Dermis microvascular lymphatic vessel endothelial cell (primary cell): ENCODE measurements at regions not wholly inside any gene's neighbourhood (a gene's known extent, or its start where the extent isn't known, plus 50 kb on each side); places are given as distances from the start of the nearest gene placed in this dataset.
"Not testable (repeated sequence)": the region's sequence is repeated elsewhere in the genome, so short reads cannot be mapped to it uniquely, and the experiment has no call there.

Experiments
- DNase-seq, 2 donors: peaks; one replicate each; pipeline versions ENCODE4 v3.0.0 to v3.0.0-alpha.2; 2010; ENCODE audit warnings: low read depth in 2 of 2

GRCh38 chr7:68965351-68965750 lies 632.9 kb upstream of the AUTS2 start:
- DNase-seq, result no peak

- no peak for DNase-seq
Observed at GRCh38 chr7:68967598-68967997, 630.7 kb upstream of the AUTS2 start.

GRCh38 chr7:68969571-68969970 lies 628.7 kb upstream of the AUTS2 start:
- no peak for DNase-seq

GRCh38 chr7:68971634-68972340 lies 626.5 kb upstream of the AUTS2 start:
- no peak for DNase-seq

GRCh38 chr7:68977385-68978055 lies 620.8 kb upstream of the AUTS2 start:
- DNase-seq, result no peak

GRCh38 chr7:68978710-68979109 lies 619.6 kb upstream of the AUTS2 start:
- DNase-seq, result no peak

GRCh38 chr7:68980011-68980410 lies 618.3 kb upstream of the AUTS2 start:
- no peak for DNase-seq

GRCh38 chr7:68980432-68980831 lies 617.8 kb upstream of the AUTS2 start:
- DNase-seq, result not testable (repeated sequence)

- DNase-seq, result no peak
Observed at GRCh38 chr7:68984306-68984705, 614.0 kb upstream of the AUTS2 start.

GRCh38 chr7:68994841-68995240 lies 603.4 kb upstream of the AUTS2 start:
- DNase-seq, result no peak

GRCh38 chr7:68998136-68998535 lies 600.1 kb upstream of the AUTS2 start:
- DNase-seq, result no peak

GRCh38 chr7:69002416-69002815 lies 595.9 kb upstream of the AUTS2 start:
- no peak for DNase-seq

- DNase-seq, result no peak
Observed at GRCh38 chr7:69012149-69012548, 586.1 kb upstream of the AUTS2 start.

- no peak for DNase-seq
Observed at GRCh38 chr7:69017208-69017607, 581.1 kb upstream of the AUTS2 start.

GRCh38 chr7:69018200-69018599 lies 580.1 kb upstream of the AUTS2 start:
- no peak for DNase-seq

GRCh38 chr7:69019437-69019836 lies 578.8 kb upstream of the AUTS2 start:
- DNase-seq, result no peak

- no peak for DNase-seq
Observed at GRCh38 chr7:69020536-69020935, 577.7 kb upstream of the AUTS2 start.

- no peak for DNase-seq
Observed at GRCh38 chr7:69025249-69025648, 573.0 kb upstream of the AUTS2 start.

- no peak for DNase-seq
Observed at GRCh38 chr7:69032848-69033247, 565.4 kb upstream of the AUTS2 start.

- no peak for DNase-seq
Observed at GRCh38 chr7:69035826-69036225, 562.4 kb upstream of the AUTS2 start.

GRCh38 chr7:69036301-69036700 lies 562.0 kb upstream of the AUTS2 start:
- no peak for DNase-seq

- no peak for DNase-seq
Observed at GRCh38 chr7:69038915-69039314, 559.4 kb upstream of the AUTS2 start.

- no peak for DNase-seq
Observed at GRCh38 chr7:69042138-69042537, 556.1 kb upstream of the AUTS2 start.
